Activated CD4-positive, alpha-beta T cell treated with anti-CD3 and anti-CD28 coated beads, Interleukin-2, Interleukin-6, amounts not matched to agents 100 ng/mL and 50 ng/mL, durations not matched to agents 16 hours and 8 hours (primary cell): ENCODE measurements at regions not wholly inside any gene's neighbourhood (a gene's known extent, or its start where the extent isn't known, plus 50 kb on each side); places are given as distances from the start of the nearest gene placed in this dataset.
"Not testable (repeated sequence)": the region's sequence is repeated elsewhere in the genome, so short reads cannot be mapped to it uniquely, and the experiment has no call there.

Source experiments
- DNase-seq: peaks from one replicate; pipeline ENCODE4 v3.0.0-alpha.2; 2020

DNA sequence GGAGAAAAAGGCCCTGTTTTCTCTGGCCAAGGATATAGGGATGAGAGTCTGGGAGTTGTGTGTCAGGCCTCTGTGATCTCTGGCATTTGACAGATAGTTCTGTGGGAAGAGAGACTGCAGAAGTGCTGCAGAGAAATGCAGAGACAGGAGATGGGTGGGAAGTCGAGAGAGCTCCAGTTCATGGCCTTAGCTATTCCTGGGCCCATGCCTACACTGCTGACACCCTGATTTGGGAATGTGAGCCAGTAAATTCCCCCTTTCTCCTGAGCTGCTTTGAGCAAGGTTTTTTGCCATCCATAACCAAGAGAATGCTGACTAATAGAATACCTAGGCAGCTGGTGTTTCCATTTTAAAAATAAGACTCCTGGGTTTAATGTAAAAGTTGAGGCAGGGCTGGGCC lies 59.3 kb downstream of the EBLN2 start:
- no peak for DNase-seq

DNA sequence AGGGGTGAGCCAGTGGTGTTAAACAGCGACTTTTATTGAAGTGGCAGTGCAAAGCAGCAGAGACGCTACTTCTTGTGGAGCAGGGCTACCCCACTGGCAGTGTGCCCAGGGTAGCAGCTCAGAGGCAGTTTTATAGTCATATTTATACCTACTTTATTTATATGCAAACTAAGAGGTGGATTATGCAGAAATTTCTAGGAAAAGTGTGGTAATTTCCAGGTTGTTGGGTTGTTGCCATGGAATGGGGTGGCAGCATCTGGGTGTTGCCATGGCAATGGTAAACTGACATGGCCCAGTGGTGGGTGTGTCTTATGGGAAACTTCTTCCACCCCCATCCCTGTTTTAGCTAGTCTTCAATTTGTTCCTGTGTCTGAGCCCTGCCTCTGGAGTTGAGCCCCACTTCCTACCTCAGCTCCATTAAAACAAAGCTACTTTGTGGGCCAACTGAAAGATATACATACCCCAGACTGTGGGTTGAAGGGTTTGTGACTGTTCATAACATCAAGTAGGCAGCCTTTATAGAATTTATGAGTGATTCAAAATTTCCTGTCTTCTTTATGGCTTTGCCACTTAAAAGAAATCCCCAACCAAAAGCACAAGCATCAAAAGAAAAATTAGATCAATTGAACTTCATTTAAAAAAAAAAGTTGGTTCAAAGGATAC lies 60.3 kb downstream of the EBLN2 start:
- DNase-seq, result no peak

DNA sequence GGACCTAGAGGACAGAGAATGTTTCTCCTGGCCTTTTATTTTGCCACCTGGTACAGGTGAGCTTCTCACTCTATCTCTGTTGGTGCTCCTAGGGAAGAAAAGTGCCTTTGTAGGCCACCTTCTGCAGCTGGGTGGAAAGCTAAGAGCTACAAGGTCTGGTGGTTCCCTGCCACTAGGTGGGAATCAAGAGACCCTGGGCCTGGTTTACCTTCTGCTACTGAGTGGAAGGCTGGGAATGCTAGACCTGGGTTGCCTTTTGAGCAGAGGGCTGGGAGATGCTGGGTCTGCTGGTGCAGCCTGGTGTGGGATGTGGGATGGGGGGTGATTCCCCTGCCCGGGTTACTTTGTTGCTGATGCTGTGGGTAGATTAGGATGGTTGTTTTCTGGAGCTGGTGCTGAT lies 72.6 kb downstream of the EBLN2 start:
- DNase-seq, result no peak

DNA sequence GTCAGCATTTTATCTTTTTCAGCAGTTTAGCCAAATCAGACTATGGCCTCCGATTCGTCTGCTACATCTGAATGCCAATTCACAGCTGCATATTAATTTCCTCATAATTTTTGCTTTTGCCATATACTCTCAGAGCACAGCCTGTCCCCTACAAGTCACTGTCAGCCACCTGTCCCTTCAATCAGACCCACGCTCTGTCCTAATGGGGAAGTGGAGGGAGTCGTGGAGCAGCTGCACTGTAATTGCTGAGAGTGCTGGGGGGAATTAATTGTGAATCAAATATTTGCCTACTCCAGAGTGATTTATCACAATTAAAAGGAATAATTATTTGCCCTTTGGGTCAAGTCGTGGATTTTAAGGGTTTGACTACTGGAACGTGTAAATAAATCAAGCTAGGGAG lies 75.5 kb downstream of the EBLN2 start:
- no peak for DNase-seq

DNA sequence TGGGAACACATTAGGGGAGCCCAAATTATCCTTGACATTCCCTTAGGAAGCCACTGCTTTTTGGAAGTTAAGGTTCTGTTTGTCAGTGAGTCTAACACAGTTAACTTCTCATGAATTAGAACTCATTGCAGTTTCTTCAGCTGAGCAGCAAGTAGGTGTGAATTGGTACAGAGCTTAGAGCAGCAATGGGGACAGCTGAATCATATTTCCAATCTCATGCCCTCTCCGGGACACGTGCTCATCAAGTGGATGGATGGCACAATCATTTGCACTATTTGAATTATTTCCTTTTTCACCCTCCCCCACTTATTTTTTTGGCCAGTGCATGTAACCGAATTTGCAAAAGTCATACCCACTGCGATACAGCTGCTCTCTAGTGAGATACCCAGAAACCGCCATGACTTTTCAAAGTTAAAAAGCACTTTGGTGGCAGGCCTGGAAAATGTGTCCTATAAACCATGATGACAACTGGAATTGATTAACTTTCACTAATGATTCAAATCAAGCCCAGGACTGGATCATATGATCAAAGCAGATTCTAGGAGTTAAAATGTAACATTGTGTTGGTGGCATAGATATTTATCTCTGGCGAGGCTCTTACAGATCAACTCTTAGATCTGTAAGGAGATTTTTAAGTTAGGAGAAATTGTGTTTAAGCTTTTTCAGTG lies 76.4 kb downstream of the EBLN2 start:
- no peak for DNase-seq

DNA sequence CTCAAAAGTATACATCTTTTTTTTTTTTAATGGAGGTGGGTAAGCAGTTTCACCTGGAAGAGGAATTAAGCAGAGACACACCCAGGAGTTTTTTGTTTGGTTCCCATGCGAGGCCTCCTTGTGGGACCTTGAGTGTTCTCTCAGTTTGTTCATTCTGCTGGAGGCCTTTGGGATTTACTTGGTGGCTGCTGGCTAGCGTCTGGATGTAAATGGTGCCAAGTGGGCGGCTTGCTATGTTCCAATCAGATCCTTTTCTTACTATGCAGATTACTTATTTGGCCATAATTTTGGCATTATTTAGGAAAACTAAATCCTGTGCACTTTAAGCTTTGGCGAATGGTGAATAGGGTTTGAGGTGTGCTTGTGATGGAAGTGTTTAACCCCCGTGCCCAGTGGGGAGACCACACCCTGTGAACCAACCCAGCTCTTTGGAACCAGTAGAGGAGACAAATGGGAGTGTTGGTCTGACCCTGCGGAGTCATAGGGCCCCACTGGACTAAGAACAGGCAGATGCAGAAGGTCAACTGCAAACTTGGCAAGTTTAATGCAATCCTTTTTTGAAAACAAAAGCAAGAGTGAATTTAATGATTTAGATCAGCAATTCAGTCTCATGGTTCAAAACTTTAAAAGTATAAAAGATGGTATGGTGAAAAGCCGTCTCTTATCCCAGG lies 79.4 kb downstream of the EBLN2 start:
- DNase-seq, result no peak

DNA sequence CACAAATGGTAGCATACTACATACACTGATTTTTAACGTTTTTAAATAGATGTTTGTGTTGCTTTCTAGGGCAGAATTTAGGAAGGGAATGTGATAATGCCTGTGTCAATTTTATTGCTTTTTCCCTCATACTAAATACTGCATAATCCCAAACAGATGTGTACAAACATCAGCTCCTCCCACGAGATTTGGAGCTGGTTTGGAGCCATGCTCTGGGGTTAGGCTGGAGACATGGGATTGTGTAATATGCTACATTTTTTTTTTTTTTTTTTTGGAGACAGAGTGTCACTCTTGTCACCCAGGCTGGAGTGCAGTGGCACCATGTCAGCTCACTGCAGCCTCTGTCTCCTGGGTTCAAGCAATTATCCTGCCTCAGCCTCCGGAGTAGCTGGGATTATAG lies 80.1 kb downstream of the EBLN2 start:
- DNase-seq, result no peak

DNA sequence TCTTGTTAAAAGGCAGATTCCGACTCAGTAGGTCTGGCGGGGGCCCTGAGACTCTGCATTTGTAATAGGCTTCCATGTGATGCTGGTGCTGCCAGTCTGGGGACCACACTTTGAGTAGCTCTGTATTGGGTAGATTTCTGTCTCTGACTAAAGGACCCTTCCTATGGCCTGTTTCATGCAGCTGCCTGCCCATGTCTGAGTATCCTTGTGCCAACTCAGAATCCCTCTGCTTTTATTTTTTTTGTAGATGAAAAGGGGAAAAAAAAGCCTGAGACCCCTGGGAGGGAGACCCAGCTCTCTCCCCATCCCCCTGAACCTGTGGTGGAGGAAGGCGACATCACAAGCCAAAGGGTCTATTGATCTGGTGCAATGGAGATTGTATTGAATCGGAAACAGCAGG lies 81.9 kb downstream of the EBLN2 start:
- DNase-seq, result no peak

DNA sequence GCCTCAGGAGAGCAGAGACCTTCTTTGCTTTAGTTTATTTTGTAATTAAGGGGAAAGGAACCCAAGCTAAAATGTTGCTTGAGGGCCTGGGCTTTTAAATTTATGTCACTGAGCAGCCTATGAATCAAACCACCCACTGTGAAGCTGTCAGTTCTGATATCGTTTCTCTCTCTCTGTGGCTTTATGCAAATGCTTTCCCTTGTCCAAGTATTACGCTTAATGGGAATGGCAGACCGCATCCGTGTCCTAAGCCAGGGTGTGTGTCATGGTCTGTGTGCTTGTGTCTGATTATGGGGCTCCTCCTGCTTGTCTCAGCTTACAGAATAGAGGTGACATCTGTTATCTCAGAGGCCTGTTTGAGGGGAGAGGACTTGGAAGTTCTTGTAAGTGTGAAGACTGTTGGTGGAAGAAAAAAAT lies 82.4 kb downstream of the EBLN2 start:
- DNase-seq, result no peak

DNA sequence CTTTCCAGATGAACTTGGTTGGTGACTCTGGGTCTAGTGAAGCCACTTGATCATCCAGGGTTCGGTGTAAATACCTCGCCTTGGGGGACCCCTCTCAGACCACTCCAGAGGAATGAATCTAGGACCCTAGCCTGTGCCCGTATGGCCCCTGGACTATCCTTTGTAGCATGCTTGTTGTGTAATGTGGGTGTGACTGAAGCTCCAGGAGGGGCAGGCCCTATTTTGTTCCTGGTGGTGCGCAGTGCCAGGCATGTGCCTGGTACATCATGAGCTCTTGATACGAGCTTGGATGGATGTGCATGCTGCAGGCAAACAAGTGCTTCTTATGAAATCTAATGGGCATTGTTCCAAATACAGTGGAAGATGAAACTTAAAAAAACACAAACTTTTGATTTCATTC lies 82.8 kb downstream of the EBLN2 start:
- no peak for DNase-seq

DNA sequence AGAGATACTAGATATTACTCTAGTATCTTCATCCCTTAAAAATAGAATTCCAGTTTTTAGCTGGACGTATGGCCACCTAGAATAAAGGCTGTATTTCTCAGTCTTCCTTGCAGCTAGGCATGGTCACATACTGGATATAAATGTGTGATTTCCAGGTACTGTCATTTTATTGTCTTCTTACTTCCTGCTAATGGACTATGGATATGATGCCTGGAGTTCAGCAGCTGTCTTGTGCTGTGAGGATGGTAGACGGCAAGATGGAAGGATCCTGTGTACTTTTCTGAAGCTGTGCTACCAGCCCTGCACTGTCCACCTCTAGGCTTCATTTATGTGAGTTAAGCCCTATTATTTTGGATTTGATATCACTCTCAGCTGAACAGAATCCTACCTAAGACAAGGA lies 83.4 kb downstream of the EBLN2 start:
- no peak for DNase-seq

DNA sequence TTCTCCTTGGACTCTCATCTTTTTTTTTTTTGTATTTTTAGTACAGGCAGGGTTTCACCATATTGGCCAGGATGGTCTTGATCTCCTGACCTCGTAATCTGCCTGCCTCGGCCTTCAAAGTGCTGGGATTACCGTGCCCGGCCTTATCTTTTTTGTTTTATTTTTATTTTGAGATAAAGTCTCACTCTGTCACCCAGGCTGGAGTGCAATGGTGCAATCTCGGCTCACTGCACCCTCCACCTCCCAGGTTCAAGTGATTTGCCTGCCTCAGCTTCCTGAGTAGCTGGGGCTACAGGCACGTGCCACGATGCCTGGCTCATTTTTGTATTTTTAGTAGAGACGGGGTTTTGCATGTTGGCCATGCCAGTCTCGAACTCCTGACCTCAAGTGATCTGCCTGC lies 86.0 kb downstream of the EBLN2 start:
- not testable (repeated sequence) for DNase-seq

DNA sequence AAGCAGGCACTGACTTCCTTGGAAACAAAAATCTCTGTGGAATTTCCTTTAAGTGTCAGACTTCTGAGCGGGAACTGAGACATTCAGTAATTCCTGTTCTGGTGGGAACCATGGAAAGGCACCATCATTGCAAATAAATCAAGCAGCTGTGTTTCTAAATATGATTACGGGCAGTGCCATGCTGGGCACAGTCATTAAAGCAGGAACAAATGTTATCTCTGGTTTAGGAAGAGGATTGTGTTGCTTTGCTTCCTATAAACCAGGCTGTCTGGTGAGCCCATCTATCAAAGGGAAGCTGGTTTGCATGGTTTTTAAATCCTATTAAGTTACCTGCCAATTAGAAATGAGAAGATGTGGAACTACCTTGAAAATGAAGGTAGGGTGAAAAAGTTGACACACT lies 86.7 kb downstream of the EBLN2 start:
- no peak for DNase-seq

DNA sequence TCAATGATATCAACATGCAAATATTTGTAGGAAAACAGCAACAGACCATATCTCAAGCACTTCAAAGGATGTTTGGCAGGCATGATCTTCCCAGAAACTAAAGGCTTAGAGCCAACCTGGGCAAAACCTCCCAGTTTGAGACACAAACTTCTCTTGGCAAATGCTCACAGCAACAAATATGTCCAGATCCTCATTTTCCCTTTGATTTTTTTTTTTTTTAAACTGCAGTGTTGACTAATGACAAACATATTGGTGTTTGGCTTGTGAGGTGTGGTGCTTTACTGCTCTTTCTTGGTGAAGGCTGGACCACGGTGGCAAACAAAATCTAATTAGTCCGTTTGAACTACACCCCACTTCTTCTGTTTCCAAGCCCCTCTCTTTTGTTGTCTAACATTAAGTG lies 87.2 kb downstream of the EBLN2 start:
- DNase-seq, result no peak

DNA sequence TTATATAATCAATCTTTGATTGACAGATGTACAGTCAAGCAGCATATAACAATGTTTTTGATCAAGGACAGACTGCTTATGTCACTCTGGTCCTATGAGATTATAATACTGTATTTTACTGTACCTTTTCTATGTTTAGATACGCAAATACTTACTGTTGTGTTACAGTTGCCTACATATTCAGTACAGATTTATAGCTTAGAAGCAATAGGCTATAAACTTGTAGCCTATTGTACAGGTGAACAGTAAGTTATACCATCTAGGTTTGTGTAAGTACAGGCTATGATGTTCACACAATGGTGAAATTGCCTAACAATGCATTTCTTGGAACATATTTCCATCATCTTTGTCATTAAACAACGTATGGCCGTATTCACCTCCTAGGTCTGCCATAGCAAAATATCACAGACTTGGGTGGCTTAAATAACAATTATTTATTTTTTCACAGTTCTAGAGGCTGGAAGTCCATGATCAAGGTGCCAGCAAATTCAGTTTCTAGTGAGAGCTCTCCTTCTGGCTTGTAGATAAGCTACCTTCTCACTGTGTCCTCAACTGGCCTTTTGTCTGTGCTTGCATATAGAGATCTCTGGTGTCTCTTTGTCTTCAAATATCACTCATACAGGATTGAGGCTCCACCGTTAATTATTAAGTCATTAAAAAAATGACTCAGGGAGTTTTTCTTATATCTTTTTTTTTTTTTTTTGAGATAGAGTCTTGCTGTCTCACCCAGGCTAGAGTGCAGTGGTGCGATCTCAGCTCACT lies 89.1 kb downstream of the EBLN2 start:
- DNase-seq, result no peak

DNA sequence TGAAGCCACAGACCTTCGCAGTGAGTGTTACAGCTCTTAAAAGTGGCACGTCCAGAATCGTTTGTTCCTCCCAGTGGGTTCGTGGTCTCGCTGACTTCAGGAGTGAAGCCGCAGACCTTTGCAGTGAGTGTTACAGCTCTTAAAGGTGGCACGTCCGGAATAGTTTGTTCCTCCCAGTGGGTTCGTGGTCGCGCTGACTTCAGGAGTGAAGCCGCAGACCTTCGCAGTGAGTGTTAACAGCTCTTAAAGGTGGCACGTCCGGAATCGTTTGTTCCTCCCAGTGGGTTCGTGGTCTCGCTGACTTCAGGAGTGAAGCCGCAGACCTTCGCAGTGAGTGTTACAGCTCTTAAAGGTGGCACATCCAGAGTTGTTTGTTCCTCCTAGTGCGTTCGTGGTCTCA lies 91.1 kb downstream of the EBLN2 start:
- not testable (repeated sequence) for DNase-seq

DNA sequence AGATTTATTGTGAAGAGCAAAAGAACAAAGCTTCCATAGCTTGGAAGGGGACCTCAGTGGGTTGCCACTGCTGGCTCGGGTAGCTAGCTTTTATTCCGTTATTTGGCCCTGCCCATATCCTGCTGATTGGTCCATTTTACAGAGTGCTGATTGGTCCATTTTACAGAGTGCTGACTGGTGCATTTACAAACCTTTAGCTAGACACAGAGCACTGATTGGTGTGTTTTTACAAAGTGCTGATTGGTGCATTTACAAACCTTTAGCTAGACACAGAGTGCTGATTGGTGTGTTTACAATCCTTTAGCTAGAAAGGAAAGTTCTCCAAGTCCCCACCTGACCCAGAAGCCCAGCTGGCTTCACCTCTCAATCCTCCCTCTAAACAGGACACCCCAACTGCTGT lies 91.6 kb downstream of the EBLN2 start:
- DNase-seq, result not testable (repeated sequence)

DNA sequence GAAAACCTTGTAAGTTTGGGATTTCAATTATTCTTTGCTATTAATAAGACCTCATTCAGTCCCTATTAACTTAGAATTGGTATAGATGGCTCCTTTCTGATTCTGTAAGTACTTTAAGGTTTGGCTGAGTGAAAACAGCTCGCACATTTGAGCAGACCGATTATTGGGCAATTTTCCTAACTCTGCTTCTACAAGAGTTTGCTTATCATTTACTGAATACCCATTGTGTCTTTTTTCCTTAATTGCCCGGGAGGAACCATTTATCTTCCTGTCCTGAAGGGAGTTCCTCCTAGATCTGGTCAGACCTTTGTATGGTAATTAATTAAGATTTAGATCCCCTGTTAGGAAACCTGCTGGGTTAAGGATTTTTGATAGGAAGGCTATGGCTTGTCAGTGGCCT lies 92.8 kb downstream of the EBLN2 start:
- DNase-seq, result not testable (repeated sequence)

DNA sequence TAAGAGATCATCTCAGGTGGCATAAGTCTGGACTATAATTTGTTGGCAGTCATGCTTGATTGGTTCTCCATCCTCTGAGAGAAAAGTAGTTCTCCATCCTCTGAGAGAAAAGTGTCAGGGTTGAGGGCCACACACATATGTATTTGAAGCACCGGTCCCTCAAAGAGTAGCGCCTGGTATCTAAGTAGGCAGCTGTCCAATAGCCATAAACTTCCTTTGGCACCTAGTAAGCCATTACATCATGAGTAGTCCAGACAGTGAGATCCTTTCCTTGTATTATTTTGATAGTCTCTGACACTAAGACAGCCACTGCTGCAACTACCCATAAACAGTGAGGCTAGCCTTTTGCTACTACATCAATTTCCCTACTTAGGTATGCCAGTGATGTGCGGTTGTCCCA lies 94.0 kb downstream of the EBLN2 start:
- DNase-seq, result not testable (repeated sequence)

DNA sequence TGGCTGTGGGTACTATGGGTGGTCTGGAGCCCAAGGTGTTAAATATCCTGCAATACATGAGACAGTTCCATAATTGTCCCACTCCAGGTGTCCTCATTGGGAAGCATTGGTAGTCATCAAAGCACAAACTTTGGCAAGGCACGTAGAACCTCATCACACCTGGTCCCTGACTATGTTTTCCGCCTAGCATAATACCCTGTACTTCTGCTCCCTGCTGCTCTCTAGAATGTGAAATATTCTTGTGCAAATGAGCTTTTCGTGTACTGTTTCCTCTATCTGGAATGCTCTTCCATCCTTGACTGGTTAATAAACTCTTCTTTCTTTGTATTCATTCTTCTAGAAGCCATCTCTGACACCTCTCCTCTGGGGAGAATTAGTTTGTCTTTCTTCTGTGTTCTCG lies 103.2 kb downstream of the EBLN2 start:
- DNase-seq, result no peak

DNA sequence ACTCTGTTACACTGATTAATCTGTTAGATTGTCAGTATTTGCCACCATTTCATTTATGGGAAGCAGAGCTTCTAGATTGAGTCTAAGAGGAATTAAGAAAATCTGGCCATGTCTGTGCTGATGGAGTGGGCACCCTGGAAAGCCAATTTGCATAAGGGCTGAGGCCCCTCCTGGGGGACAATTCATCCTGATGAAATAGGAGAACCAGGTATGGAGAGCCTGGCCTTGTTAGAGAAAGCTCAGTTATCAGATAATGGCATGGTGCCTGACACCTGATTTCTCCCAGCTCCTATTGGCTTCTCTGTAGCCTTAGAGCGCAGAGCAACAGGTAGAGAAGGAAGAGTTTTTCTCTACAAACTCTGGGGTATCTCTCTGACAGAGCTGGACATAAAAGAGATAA lies 114.2 kb downstream of the EBLN2 start:
- no peak for DNase-seq

DNA sequence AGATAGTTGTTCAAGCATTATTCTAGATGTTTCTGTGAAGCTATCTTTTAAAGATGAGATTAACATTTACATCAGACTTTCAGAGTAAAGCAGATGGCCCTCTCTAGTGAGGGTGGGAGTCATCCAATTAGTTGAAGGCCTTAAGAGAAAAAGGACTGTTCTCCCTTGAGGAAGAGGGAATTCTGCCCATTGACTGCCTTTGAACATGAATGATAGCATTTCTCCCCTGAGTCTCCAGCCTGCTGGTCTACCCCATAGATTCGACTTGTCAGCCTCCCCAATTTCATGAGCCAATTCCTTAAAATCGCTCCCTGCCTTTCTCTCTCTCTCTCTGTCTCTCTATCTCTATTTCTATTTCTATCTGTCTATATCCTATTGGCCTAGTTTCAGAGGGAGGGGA lies 115.5 kb downstream of the EBLN2 start:
- DNase-seq, result no peak

DNA sequence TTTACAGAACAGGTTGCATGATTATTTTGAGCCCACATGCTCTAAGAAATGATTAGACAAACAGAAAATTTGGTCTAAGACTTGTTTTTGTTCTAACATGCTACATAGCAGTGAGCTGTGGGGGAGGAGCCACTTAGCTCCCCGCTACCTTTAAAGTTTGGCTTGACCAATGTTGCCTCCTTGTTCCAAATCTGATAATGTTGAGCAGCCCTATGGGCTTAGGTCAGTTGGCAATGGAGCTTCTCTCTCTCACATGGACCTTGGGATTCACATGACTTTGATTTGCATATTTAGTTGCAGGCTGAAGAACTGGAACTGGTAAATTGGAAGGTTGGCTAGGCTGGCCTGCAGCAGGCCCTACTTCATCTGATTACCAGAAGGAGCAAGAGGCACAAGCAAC lies 116.4 kb downstream of the EBLN2 start:
- no peak for DNase-seq

DNA sequence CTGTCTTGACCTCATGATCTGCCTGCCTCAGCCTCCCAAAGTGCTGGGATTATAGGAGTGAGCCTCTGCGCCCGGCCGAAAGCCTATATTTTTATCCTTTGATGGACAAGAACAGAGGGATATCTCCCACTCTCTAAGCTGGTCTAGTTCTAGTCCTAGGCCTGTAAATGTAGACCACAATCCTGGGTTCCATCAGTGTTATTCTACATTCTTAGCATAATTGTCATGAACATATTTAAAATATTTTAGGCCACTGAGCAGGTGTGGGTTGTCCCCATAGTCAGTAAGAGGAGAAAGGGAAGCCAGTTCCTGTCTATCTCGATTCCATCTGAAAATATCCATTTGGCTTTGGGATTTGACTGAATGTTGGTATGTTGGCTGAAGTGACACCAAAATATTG lies 118.1 kb downstream of the EBLN2 start:
- no peak for DNase-seq
